Activated CD8-positive, alpha-beta T cell treated with anti-CD3 and anti-CD28 coated beads for 36 hours (primary cell): ENCODE measurements at regions not wholly inside any gene's neighbourhood (a gene's known extent, or its start where the extent isn't known, plus 50 kb on each side); places are given as distances from the start of the nearest gene placed in this dataset.
A peak's percentile ranks its signal among the peaks of the same experiment; 100 is the strongest.

Source experiments
- ATAC-seq: fragments of 200-7000 bp; cut with Tn5 transposase; one replicate; pipeline ENCODE4 v1.10.0; 2021; ENCODE audit warnings: mild to moderate bottlenecking, moderate library complexity
- CTCF ChIA-PET: fragments of 350-600 bp; sonication (Branson Sonifier 250); formaldehyde crosslinking; loops from one replicate; lab custom pipeline; 2021; ENCODE audit warnings: antibody characterized with exemption; lab: Charles Lee
- POLR2A ChIA-PET: fragments of 350-600 bp; sonication (Branson Sonifier 250); formaldehyde crosslinking; loops from one replicate; lab custom pipeline; 2021; ENCODE audit warnings: antibody characterized with exemption; lab: Charles Lee
- DNase-seq: peaks from one replicate; pipeline ENCODE4 v3.0.0-alpha.2; 2020
- H3K27ac Mint-ChIP-seq: one replicate; pipeline ENCODE4 v1.8.0; 2021; ENCODE audit warnings: mild to moderate bottlenecking, mixed read lengths
- H3K27me3 Mint-ChIP-seq: one replicate; pipeline ENCODE4 v1.8.0; 2021; ENCODE audit warnings: mixed read lengths
- H3K36me3 Mint-ChIP-seq: one replicate; pipeline ENCODE4 v1.8.0; 2021; ENCODE audit warnings: low read depth, mixed read lengths
- H3K4me1 Mint-ChIP-seq: one replicate; pipeline ENCODE4 v1.8.0; 2021; ENCODE audit warnings: low read depth, mixed read lengths
- H3K4me3 Mint-ChIP-seq: one replicate; pipeline ENCODE4 v1.8.0; 2021; ENCODE audit warnings: mild to moderate bottlenecking, moderate library complexity, mixed read lengths
- H3K9me3 Mint-ChIP-seq: one replicate; pipeline ENCODE4 v1.8.0; 2021; ENCODE audit warnings: mixed read lengths
- intact Hi-C: fragments of 100-400 bp; cut with micrococcal nuclease; formaldehyde crosslinking; loops from one replicate; pipeline ENCODE4 v1.10.0; 2022
- TF ChIP-seq, protein P1 (sequence below): fragments of 200-600 bp; IDR thresholded peaks from one replicate; pipeline ENCODE4 v1.8.0; 2022; ENCODE audit warnings: antibody characterized with exemption, mild to moderate bottlenecking

DNA sequence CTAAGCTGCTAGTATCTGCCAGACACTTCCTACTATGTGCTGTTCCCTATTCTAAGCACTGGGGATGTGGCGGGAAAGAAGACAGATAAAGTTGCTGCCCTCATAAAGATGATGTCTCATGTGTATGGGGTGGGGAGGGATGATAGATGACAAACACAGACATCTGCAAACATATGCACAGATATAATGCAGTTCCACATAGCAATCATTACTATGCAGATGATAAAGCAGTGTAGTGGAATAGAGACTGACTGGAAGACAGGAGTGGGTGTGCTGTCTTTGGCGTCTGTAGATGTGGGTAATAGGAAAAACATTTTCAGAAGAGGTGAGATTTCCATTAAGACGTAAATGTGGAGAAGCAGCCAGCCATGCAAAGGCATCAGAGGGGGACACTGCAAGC, 243.6 kb downstream of the DPY19L2 start:
- ATAC-seq = no peak
- ChIA-PET CTCF (no interaction called here), POLR2A (no interaction called here)
- TF ChIP-seq, protein P1, sequence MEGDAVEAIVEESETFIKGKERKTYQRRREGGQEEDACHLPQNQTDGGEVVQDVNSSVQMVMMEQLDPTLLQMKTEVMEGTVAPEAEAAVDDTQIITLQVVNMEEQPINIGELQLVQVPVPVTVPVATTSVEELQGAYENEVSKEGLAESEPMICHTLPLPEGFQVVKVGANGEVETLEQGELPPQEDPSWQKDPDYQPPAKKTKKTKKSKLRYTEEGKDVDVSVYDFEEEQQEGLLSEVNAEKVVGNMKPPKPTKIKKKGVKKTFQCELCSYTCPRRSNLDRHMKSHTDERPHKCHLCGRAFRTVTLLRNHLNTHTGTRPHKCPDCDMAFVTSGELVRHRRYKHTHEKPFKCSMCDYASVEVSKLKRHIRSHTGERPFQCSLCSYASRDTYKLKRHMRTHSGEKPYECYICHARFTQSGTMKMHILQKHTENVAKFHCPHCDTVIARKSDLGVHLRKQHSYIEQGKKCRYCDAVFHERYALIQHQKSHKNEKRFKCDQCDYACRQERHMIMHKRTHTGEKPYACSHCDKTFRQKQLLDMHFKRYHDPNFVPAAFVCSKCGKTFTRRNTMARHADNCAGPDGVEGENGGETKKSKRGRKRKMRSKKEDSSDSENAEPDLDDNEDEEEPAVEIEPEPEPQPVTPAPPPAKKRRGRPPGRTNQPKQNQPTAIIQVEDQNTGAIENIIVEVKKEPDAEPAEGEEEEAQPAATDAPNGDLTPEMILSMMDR = no peak
- Mint-ChIP-seq H3K27ac (no peak overlapping the region), H3K4me3 (no peak overlapping the region), H3K4me1 (no peaks in the 10 kb centered on the region), H3K9me3 (no peaks in the 10 kb centered on the region), H3K36me3 (no peaks in the 10 kb centered on the region), H3K27me3 (no peaks in the 10 kb centered on the region)
- intact Hi-C loops = no loop called here
- no peak for DNase-seq

DNA sequence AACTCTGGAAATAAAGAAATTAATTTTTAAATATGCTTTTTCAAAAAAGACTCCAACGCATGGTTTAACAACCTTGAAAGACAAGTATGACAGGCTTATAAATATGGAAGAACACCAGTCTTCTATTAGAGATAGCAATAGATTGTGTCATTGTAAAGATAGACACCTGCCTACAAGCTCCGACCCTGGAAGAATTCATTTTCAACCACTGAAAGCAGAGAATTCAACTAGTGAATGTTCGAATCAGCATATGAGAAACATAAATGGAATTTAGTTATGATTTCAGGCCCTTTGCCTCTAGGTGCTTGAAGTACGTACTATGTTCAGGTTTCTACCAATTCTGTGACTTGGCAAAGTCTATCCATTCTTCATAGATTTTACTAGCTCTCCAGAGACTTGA, 244.5 kb downstream of the DPY19L2 start:
- no peaks in the 10 kb centered on the region for H3K27me3 Mint-ChIP-seq
- intact Hi-C loops = no loop called here
- ChIA-PET POLR2A (no interaction called here), CTCF (no interaction called here)
- no peak for ATAC-seq
- no peaks in the 10 kb centered on the region for H3K4me1 Mint-ChIP-seq
- TF ChIP-seq, protein P1 = no peak
- no peaks in the 10 kb centered on the region for H3K36me3 Mint-ChIP-seq
- no peak overlapping the region for H3K4me3 Mint-ChIP-seq
- no peaks in the 10 kb centered on the region for H3K9me3 Mint-ChIP-seq
- DNase-seq = no peak
- H3K27ac Mint-ChIP-seq = no peak overlapping the region

DNA sequence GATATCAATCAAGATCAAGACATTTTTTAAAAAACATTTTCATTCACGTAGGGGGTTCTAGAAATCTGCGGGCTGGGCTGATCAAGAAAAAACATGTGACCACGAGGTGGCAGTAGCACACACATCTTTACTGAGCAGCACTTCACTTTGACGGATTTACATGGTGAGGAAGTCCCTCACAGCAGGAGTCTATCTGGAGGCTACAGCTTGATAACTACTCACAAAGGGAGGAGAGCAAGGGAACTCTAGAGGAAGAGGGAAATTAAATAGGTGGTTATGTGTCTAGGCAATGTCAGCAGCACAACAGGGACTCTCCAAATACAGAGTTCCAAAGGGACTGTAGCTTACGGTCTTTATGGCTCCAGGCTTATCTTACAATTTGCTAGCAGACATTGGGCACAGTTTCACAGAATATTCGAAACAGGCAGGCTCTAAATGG, 248.1 kb downstream of the DPY19L2 start:
- ChIA-PET POLR2A (no interaction called here), CTCF (interaction anchor here (0.7 to 1.6 kb wide), 8 partner anchors 9 to 381 kb away, joined by 3 to 11 read pairs (median 4); no protein-coding TSS in a partner anchor)
- TF ChIP-seq, protein P1 = peak; percentile 47
- Mint-ChIP-seq H3K9me3 (peaks cover 2% of the 10 kb centered on the region), H3K36me3 (no peaks in the 10 kb centered on the region), H3K4me1 (no peaks in the 10 kb centered on the region), H3K27ac (no peak overlapping the region), H3K4me3 (no peak overlapping the region), H3K27me3 (no peaks in the 10 kb centered on the region)
- intact Hi-C loops = no loop called here
- DNase-seq (peak; percentile 70), ATAC-seq (peak; percentile 49)

DNA sequence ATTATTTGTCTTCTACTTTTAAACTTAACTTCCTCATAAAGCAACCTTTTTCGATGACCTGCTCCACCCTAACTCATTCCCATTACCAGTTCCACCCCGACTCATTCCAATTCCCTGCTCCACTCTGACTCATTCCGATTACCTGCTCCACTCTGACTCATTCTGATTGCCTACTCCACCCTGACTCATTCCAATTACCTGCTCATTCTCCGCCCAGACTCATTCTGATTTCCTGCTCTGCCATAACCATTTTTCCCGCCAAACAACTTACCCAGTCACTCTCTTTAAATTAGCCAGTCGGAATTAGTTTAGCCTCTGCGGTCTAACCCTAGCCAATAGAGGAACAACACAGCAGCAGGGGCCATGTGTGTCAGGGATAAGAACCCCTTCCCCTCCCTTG, 249.1 kb downstream of the DPY19L2 start:
- Mint-ChIP-seq H3K9me3 (peaks cover 6% of the 10 kb centered on the region), H3K4me1 (no peaks in the 10 kb centered on the region), H3K4me3 (no peak overlapping the region), H3K27me3 (no peaks in the 10 kb centered on the region), H3K36me3 (no peaks in the 10 kb centered on the region), H3K27ac (no peak overlapping the region)
- intact Hi-C loops = no loop called here
- ChIA-PET CTCF (interaction anchor here (1.5 to 1.6 kb wide), 2 partner anchors 8 to 17 kb away, joined by 5 to 11 read pairs; no protein-coding TSS in a partner anchor), POLR2A (no interaction called here)
- DNase-seq (no peak), ATAC-seq (no peak)
- TF ChIP-seq, protein P1 = no peak

DNA sequence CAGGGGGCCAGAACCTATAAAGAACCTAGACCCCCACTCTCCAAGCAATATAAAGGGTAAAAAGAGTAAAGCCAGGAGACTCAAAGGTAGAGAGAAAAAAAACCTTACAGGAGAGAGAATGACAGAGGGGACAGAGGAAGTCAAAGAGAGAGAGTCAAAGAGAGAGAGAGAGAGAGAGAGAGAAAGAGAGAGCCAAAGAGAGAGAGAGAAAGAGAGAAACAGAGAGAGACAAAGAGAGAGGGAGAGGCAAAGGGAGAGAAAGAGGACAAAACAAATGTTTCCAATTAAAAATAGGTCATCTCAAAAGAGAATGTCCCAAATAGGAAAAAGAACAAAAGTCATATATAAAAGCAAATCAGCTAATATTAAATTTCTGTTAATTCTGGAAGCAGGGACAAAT, 251.5 kb downstream of the DPY19L2 start:
- Mint-ChIP-seq H3K9me3 (peaks cover 6% of the 10 kb centered on the region), H3K4me1 (no peaks in the 10 kb centered on the region), H3K27me3 (no peaks in the 10 kb centered on the region), H3K27ac (no peak overlapping the region), H3K4me3 (no peak overlapping the region), H3K36me3 (no peaks in the 10 kb centered on the region)
- TF ChIP-seq, protein P1 = no peak
- intact Hi-C loops = no loop called here
- CTCF ChIA-PET = no interaction called here
- POLR2A ChIA-PET = no interaction called here
- ATAC-seq (no peak), DNase-seq (no peak)
